HCT116 (cell line): ENCODE measurements at regions not wholly inside any gene's neighbourhood (a gene's known extent, or its start where the extent isn't known, plus 50 kb on each side); places are given as distances from the start of the nearest gene placed in this dataset.

Experiments used
- ATAC-seq: fragments of 200-7000 bp; cut with Tn5 transposase; 2 replicates; pipeline ENCODE4 v1.9.1; 2020; ENCODE audit warnings: mild to moderate bottlenecking, moderate library complexity
- BruUV-seq: library from RNA; stranded (reverse); fragments of 400-500 nt; replicated peaks from 2 replicates; lab custom pipeline; 2021; lab: Mats Ljungman, UMichigan
- CTCF ChIA-PET: fragments of 300-600 bp; sonication (Branson Sonifier 250); formaldehyde crosslinking; loops from one replicate; lab custom pipeline; 2021; ENCODE audit warnings: antibody characterized with exemption; lab: Charles Lee
- POLR2A ChIA-PET: fragments of 300-600, 350-600 bp; sonication (Branson Sonifier 250); formaldehyde crosslinking; loops from one replicate; lab custom pipeline; 2021; ENCODE audit warnings: antibody characterized with exemption; lab: Charles Lee
- RAD21 ChIA-PET, 2 experiments: fragments of 300-600 bp; sonication (Branson Sonifier 250); formaldehyde crosslinking; loops; one replicate each; lab custom pipeline; 2023; ENCODE audit warnings: low total read pairs in 2 of 2; ENCODE audit not compliant: uncharacterized antibody in 2 of 2, unreplicated experiment in 2 of 2, low non-redundant PET in 1 of 2; lab: Charles Lee
- DNase-seq: peaks from one replicate; pipeline ENCODE4 v3.0.0-alpha.2; 2010; ENCODE audit warnings: low read depth, low spot score
- H2AFZ ChIP-seq: fragments of 200-600 bp; shearing (Covaris generic), sonication (generic); 2 replicates; pipeline ENCODE4 v1.6.1; 2017; ENCODE audit warnings: low read depth, mixed run types, mixed read lengths, antibody characterized with exemption, low read length; ENCODE audit not compliant: poor library complexity, severe bottlenecking
- H3K27ac ChIP-seq: 2 replicates; pipeline ENCODE4 v1.5.1; 2012; ENCODE audit warnings: low read depth, low read length
- H3K27me3 ChIP-seq: fragments of 200-600 bp; sonication (generic); 2 replicates; pipeline ENCODE4 v1.6.1; 2016; ENCODE audit warnings: mixed run types, low read length, mixed read lengths; ENCODE audit not compliant: insufficient read depth
- H3K36me3 ChIP-seq, 2 experiments: fragments of 200-500 bp in 1 of 2; fragments of 200-600 bp in 1 of 2; sonication (Bioruptor generic) in 1 of 2; sonication (generic) in 1 of 2; 2 replicates each; pipeline versions ENCODE4 v1.5.1 to v1.6.1; 2014 to 2016; ENCODE audit warnings: low read length in 2 of 2, inconsistent platforms in 1 of 2, mixed read lengths in 1 of 2, mixed run types in 1 of 2; ENCODE audit not compliant: insufficient read depth in 2 of 2, control insufficient read depth in 1 of 2
- H3K4me1 ChIP-seq, 2 experiments: fragments of 200-600 bp in 1 of 2; sonication (generic) in 1 of 2; 2 replicates each; pipeline versions ENCODE4 v1.5.1 to v1.6.1; 2012 to 2017; ENCODE audit warnings: low read length in 2 of 2, inconsistent platforms in 1 of 2, mild to moderate bottlenecking in 1 of 2, mixed read lengths in 1 of 2, mixed run types in 1 of 2, moderate library complexity in 1 of 2; ENCODE audit not compliant: insufficient read depth in 2 of 2, control insufficient read depth in 1 of 2
- H3K4me2 ChIP-seq: fragments of 200-600 bp; sonication (generic); 2 replicates; pipeline ENCODE4 v1.6.1; 2017; ENCODE audit warnings: mixed run types, low read length, mixed read lengths
- H3K4me3 ChIP-seq, 2 experiments: fragments of 200-600 bp in 1 of 2; sonication (generic) in 1 of 2; replicated peaks in 1 of 2; 2 replicates each; pipeline ENCODE4 v1.5.1; 2011 to 2016; ENCODE audit warnings: low read length in 2 of 2, control low read depth in 1 of 2, low read depth in 1 of 2, mild to moderate bottlenecking in 1 of 2, mixed read lengths in 1 of 2, mixed run types in 1 of 2
- H3K79me2 ChIP-seq: fragments of 200-600 bp; sonication (generic); 2 replicates; pipeline ENCODE4 v1.6.1; 2017; ENCODE audit warnings: mild to moderate bottlenecking, mixed run types, low read length, moderate library complexity, mixed read lengths; ENCODE audit not compliant: insufficient read depth
- H3K9ac ChIP-seq: fragments of 200-600 bp; sonication (generic); 2 replicates; pipeline ENCODE4 v1.6.1; 2016; ENCODE audit warnings: low read length, mixed read lengths
- H3K9me2 ChIP-seq: fragments of 200-600 bp; sonication (generic), shearing (Covaris generic); 2 replicates; pipeline ENCODE4 v1.6.1; 2017; ENCODE audit warnings: mixed run types, mild to moderate bottlenecking, moderate library complexity; ENCODE audit not compliant: insufficient read depth
- H3K9me3 ChIP-seq, 2 experiments: fragments of 200-500 bp in 1 of 2; fragments of 200-600 bp in 1 of 2; sonication (Bioruptor generic) in 1 of 2; sonication (generic) in 1 of 2; 2 replicates each; pipeline ENCODE4 v1.6.1; 2014 to 2017; ENCODE audit warnings: low read length in 2 of 2, mixed read lengths in 2 of 2, inconsistent platforms in 1 of 2, low read depth in 1 of 2, mild to moderate bottlenecking in 1 of 2, mixed run types in 1 of 2, moderate library complexity in 1 of 2; ENCODE audit not compliant: control insufficient read depth in 1 of 2, insufficient read depth in 1 of 2
- H4K20me1 ChIP-seq: fragments of 200-600 bp; sonication (generic), shearing (Covaris generic); 2 replicates; pipeline ENCODE4 v1.6.1; 2017; ENCODE audit warnings: mixed run types, mild to moderate bottlenecking, moderate library complexity; ENCODE audit not compliant: insufficient read depth
- CBX3 ChIP-seq: IDR thresholded peaks from 2 replicates; pipeline ENCODE4 v1.6.1; 2012; ENCODE audit warnings: low read depth
- CEBPB ChIP-seq: IDR thresholded peaks from 2 replicates; pipeline ENCODE4 v1.6.1; 2012; ENCODE audit warnings: low read depth
- CTCF ChIP-seq, 3 experiments: fragments of 200-600 bp in 1 of 3; sonication (generic) in 1 of 3; IDR thresholded peaks in 2 of 3; conservative IDR thresholded peaks in 1 of 3; 2 replicates each; pipeline ENCODE4 v1.5.1; 2012 to 2017; ENCODE audit warnings: low read depth in 2 of 3, low read length in 2 of 3, antibody characterized with exemption in 1 of 3, borderline replicate concordance in 1 of 3, control low read depth in 1 of 3, mild to moderate bottlenecking in 1 of 3, mixed read lengths in 1 of 3, mixed run types in 1 of 3, moderate library complexity in 1 of 3; ENCODE audit not compliant: insufficient read depth in 1 of 3
- EGR1 ChIP-seq: IDR thresholded peaks from 2 replicates; pipeline ENCODE4 v1.6.1; 2012; ENCODE audit warnings: low read depth
- EZH2 ChIP-seq: fragments of 200-600 bp; sonication (generic); IDR thresholded peaks from 2 replicates; pipeline ENCODE4 v1.6.1; 2017; ENCODE audit warnings: antibody characterized with exemption, mixed run types
- EZH2phosphoT487 ChIP-seq: fragments of 200-600 bp; IDR thresholded peaks from 2 replicates; pipeline ENCODE4 v1.6.1; 2018; ENCODE audit warnings: antibody characterized with exemption, borderline replicate concordance
- FOSL1 ChIP-seq: IDR thresholded peaks from 2 replicates; pipeline ENCODE4 v1.6.1; 2012; ENCODE audit warnings: low read depth
- JUND ChIP-seq: IDR thresholded peaks from 2 replicates; pipeline ENCODE4 v1.6.1; 2012
- MAX ChIP-seq: IDR thresholded peaks from 2 replicates; pipeline ENCODE4 v1.6.1; 2012
- POLR2A ChIP-seq: IDR thresholded peaks from 2 replicates; pipeline ENCODE4 v1.7.0; 2011; ENCODE audit warnings: borderline replicate concordance; ENCODE audit not compliant: insufficient read depth, insufficient read length; ENCODE audit errors: extremely low read depth
- POLR2AphosphoS5 ChIP-seq: IDR thresholded peaks from 2 replicates; pipeline ENCODE4 v1.6.1; 2011; ENCODE audit warnings: mild to moderate bottlenecking, low read depth, low read length, moderate library complexity
- RAD21 ChIP-seq: IDR thresholded peaks from 2 replicates; pipeline ENCODE4 v1.6.1; 2012; ENCODE audit warnings: low read depth, mild to moderate bottlenecking
- REST ChIP-seq: IDR thresholded peaks from 2 replicates; pipeline ENCODE4 v1.6.1; 2012; ENCODE audit warnings: low read depth
- SIN3A ChIP-seq: IDR thresholded peaks from 2 replicates; pipeline ENCODE4 v1.6.1; 2012; ENCODE audit warnings: low read depth
- SP1 ChIP-seq: IDR thresholded peaks from 2 replicates; pipeline ENCODE4 v1.6.1; 2012; ENCODE audit warnings: low read depth
- TCF7L2 ChIP-seq: IDR thresholded peaks from 2 replicates; pipeline ENCODE4 v1.7.0; 2011; ENCODE audit warnings: borderline replicate concordance, inconsistent platforms; ENCODE audit not compliant: insufficient read depth, insufficient read length; ENCODE audit errors: extremely low read depth
- YY1 ChIP-seq: IDR thresholded peaks from 2 replicates; pipeline ENCODE4 v1.6.1; 2011; ENCODE audit warnings: low read length, low read depth, moderate library complexity, mild to moderate bottlenecking; ENCODE audit not compliant: insufficient replicate concordance; ENCODE audit errors: extremely low read depth
- ZFX ChIP-seq: fragments of 450-650 bp; IDR thresholded peaks from 2 replicates; pipeline ENCODE4 v1.6.1; 2017
- ZNF274 ChIP-seq: fragments of 200-500 bp; sonication (Bioruptor generic); IDR thresholded peaks from 2 replicates; pipeline ENCODE4 v1.6.1; 2014; ENCODE audit warnings: mild to moderate bottlenecking, low read depth, low read length, inconsistent platforms
- intact Hi-C: fragments of 100-400 bp; cut with micrococcal nuclease; formaldehyde crosslinking; loops from 2 replicates; pipeline ENCODE4 v1.10.0; 2022

GRCh38 chr6:169101036-169101805, 152.4 kb downstream of the THBS2 start:
- Histone ChIP-seq H3K9me3 (no peaks in the 10 kb centered on the region), H3K4me1 (peaks cover 0 to 6% of the 10 kb centered on the region in 2 experiments; a peak in 1 of 4 replicates), H3K9me2 (no peaks in the 10 kb centered on the region), H3K27me3 (no peaks in the 10 kb centered on the region), H3K4me3 (no peak overlapping the region), H4K20me1 (no peaks in the 10 kb centered on the region), H3K27ac (no peak overlapping the region), H3K9ac (no peak overlapping the region), H3K4me2 (no peak overlapping the region), H2AFZ (no peak overlapping the region), H3K79me2 (no peaks in the 10 kb centered on the region), H3K36me3 (no peaks in the 10 kb centered on the region)
- intact Hi-C loops: no loop called here
- no peak for TF ChIP-seq POLR2A
- no peak for TF ChIP-seq CEBPB
- no peak for TF ChIP-seq SP1
- no peak for TF ChIP-seq TCF7L2
- TF ChIP-seq REST: no peak
- TF ChIP-seq JUND: no peak
- no peak for TF ChIP-seq EZH2phosphoT487
- no peak for TF ChIP-seq MAX
- no peak for TF ChIP-seq CBX3
- TF ChIP-seq YY1: no peak
- no peak for TF ChIP-seq ZFX
- TF ChIP-seq EGR1: no peak
- no peak for TF ChIP-seq RAD21
- no peak for TF ChIP-seq SIN3A
- TF ChIP-seq EZH2: no peak
- no peak for TF ChIP-seq FOSL1
- no peak for TF ChIP-seq CTCF (IDR thresholded peaks at IDR 0.05 in 2 of 3, conservative IDR thresholded peaks at IDR 0.05 in 1 of 3; ENCODE audit: borderline replicate concordance in 1 of 3, insufficient read depth in 1 of 3, low read depth in 2 of 3, low read length in 2 of 3)
- no peak for TF ChIP-seq POLR2AphosphoS5
- no peak for TF ChIP-seq ZNF274
- ATAC-seq: no peak
- POLR2A ChIA-PET: no interaction called here
- DNase-seq: no peak
- no TSS peak for BruUV-seq
- RAD21 ChIA-PET: no interaction called here
- CTCF ChIA-PET: no interaction called here
